HS-5 (cell line): ENCODE measurements at regions not wholly inside any gene's neighbourhood (a gene's known extent, or its start where the extent isn't known, plus 50 kb on each side); places are given as distances from the start of the nearest gene placed in this dataset.

ENCODE experiments used
- DNase-seq: peaks from one replicate; pipeline ENCODE4 v3.0.0-alpha.2; 2012; ENCODE audit warnings: low read depth

GRCh38 chr1:163406772-163407171, 85.0 kb downstream of the NUF2 start:
- no peak for DNase-seq

GRCh38 chr1:163408262-163408661, 86.5 kb downstream of the NUF2 start:
- DNase-seq, result no peak

GRCh38 chr1:163410073-163410999, 88.6 kb downstream of the NUF2 start:
- peak; percentile 20 for DNase-seq

- no peak for DNase-seq
These were observed 90.5 kb downstream of the NUF2 start for GRCh38 chr1:163412221-163412620.

GRCh38 chr1:163414778-163415177, 93.0 kb downstream of the NUF2 start:
- no peak for DNase-seq

- no peak for DNase-seq
These were observed 99.9 kb downstream of the NUF2 start for GRCh38 chr1:163421701-163422100.

- no peak for DNase-seq
These were observed 101.1 kb downstream of the NUF2 start for GRCh38 chr1:163422738-163423404.

GRCh38 chr1:163426505-163427251, 104.9 kb downstream of the NUF2 start:
- DNase-seq, result no peak

GRCh38 chr1:163427279-163427678, 105.5 kb downstream of the NUF2 start:
- DNase-seq, result no peak

GRCh38 chr1:163436140-163436812, 114.5 kb downstream of the NUF2 start:
- DNase-seq, result no peak

- no peak for DNase-seq
These were observed 117.7 kb downstream of the NUF2 start for GRCh38 chr1:163439471-163439870.

GRCh38 chr1:163440090-163440489, 118.3 kb downstream of the NUF2 start:
- DNase-seq, result no peak

- DNase-seq, result no peak
These were observed 120.6 kb downstream of the NUF2 start for GRCh38 chr1:163442231-163442879.

- DNase-seq, result no peak
These were observed 121.1 kb downstream of the NUF2 start for GRCh38 chr1:163442895-163443294.

GRCh38 chr1:163443863-163444262, 122.1 kb downstream of the NUF2 start:
- DNase-seq, result no peak

GRCh38 chr1:163444665-163445064, 122.9 kb downstream of the NUF2 start:
- DNase-seq, result no peak

GRCh38 chr1:163450986-163451385, 129.2 kb downstream of the NUF2 start:
- DNase-seq, result no peak

GRCh38 chr1:163459539-163459938, 137.8 kb downstream of the NUF2 start:
- DNase-seq, result no peak

GRCh38 chr1:163467289-163467688, 145.5 kb downstream of the NUF2 start:
- no peak for DNase-seq

- no peak for DNase-seq
These were observed 150.3 kb downstream of the NUF2 start for GRCh38 chr1:163471779-163472650.
